Glomerular visceral epithelial cell (primary cell): ENCODE measurements at regions not wholly inside any gene's neighbourhood (a gene's known extent, or its start where the extent isn't known, plus 50 kb on each side); places are given as distances from the start of the nearest gene placed in this dataset.
"Not testable (repeated sequence)": the region's sequence is repeated elsewhere in the genome, so short reads cannot be mapped to it uniquely, and the experiment has no call there.

Experiments
- DNase-seq: peaks from one replicate; pipeline ENCODE4 v3.0.0-alpha.2; 2016; ENCODE audit errors: extremely low spot score

GRCh38 chrX:155819966-155820491 lies 61.1 kb upstream of the VAMP7 start:
- DNase-seq: peak; percentile 73

- DNase-seq: no peak
Observed at GRCh38 chrX:155819525-155819924, 61.6 kb upstream of the VAMP7 start.

GRCh38 chrX:155814391-155814790 lies 66.8 kb upstream of the VAMP7 start:
- not testable (repeated sequence) for DNase-seq

GRCh38 chrX:155779831-155780230 lies 101.3 kb upstream of the VAMP7 start:
- no peak for DNase-seq

- DNase-seq: no peak
Observed at GRCh38 chrX:155778844-155779553, 102.1 kb upstream of the VAMP7 start.

- DNase-seq: no peak
Observed at GRCh38 chrX:155774387-155774786, 106.8 kb upstream of the VAMP7 start.

- DNase-seq: peak; percentile 3
Observed at GRCh38 chrX:155767876-155768769, 113.0 kb upstream of the VAMP7 start.

GRCh38 chrX:155767051-155767875 lies 113.9 kb upstream of the VAMP7 start:
- DNase-seq: peak; percentile 86

- peak; percentile 1 for DNase-seq
Observed at GRCh38 chrX:155766321-155766720, 114.8 kb upstream of the VAMP7 start.

GRCh38 chrX:155761185-155761584 lies 120.0 kb upstream of the VAMP7 start:
- no peak for DNase-seq

- DNase-seq: no peak
Observed at GRCh38 chrX:155757046-155757759, 123.9 kb upstream of the VAMP7 start.

GRCh38 chrX:155755706-155756337 lies 125.3 kb upstream of the VAMP7 start:
- DNase-seq: no peak

- no peak for DNase-seq
Observed at GRCh38 chrX:155751131-155751530, 130.0 kb upstream of the VAMP7 start.

- DNase-seq: peak; percentile 23
Observed at GRCh38 chrX:155747520-155747919, 133.6 kb upstream of the VAMP7 start.

- peak; percentile 4 for DNase-seq
Observed at GRCh38 chrX:155745792-155746191, 133.0 kb upstream of the TMLHE start.

- DNase-seq: no peak
Observed at GRCh38 chrX:155744534-155744933, 131.8 kb upstream of the TMLHE start.

GRCh38 chrX:155728335-155728734 lies 115.6 kb upstream of the TMLHE start:
- DNase-seq: not testable (repeated sequence)

GRCh38 chrX:155718972-155719586 lies 106.3 kb upstream of the TMLHE start:
- no peak for DNase-seq

- DNase-seq: no peak
Observed at GRCh38 chrX:155715141-155715540, 102.4 kb upstream of the TMLHE start.

GRCh38 chrX:155695419-155695818 lies 82.7 kb upstream of the TMLHE start:
- DNase-seq: no peak
